ENCODE measurements at regions not wholly inside any gene's neighbourhood (a gene's known extent, or its start where the extent isn't known, plus 50 kb on each side); places are given as distances from the start of the nearest gene placed in this dataset.

GRCh38 chr5:101430551-101430950 lies 527.5 kb upstream of the ST8SIA4 start:
- TF ChIP-seq CTCF (IDR thresholded peaks at IDR 0.05; ENCODE audit: low read depth, low read length, missing control alignments), result no peak
- H3K4me3 ChIP-seq (ENCODE audit: low read depth, low read length), result no peak overlapping the region
- no peak for DNase-seq (ENCODE audit: low read depth)

GRCh38 chr5:101429241-101429640 lies 526.2 kb upstream of the ST8SIA4 start:
- H3K4me3 ChIP-seq (ENCODE audit: low read depth, low read length), result no peak overlapping the region
- no peak for TF ChIP-seq CTCF (IDR thresholded peaks at IDR 0.05; ENCODE audit: low read depth, low read length, missing control alignments)
- DNase-seq (ENCODE audit: low read depth), result no peak

GRCh38 chr5:101425339-101425859 lies 522.3 kb upstream of the ST8SIA4 start:
- no peak for TF ChIP-seq CTCF (IDR thresholded peaks at IDR 0.05; ENCODE audit: low read depth, low read length, missing control alignments)
- DNase-seq (ENCODE audit: low read depth), result no peak
- no peak overlapping the region for H3K4me3 ChIP-seq (ENCODE audit: low read depth, low read length)

- TF ChIP-seq CTCF (IDR thresholded peaks at IDR 0.05; ENCODE audit: low read depth, low read length, missing control alignments), result no peak
- no peak for DNase-seq (ENCODE audit: low read depth)
- H3K4me3 ChIP-seq (ENCODE audit: low read depth, low read length), result no peak overlapping the region
These were observed 521.6 kb upstream of the ST8SIA4 start for GRCh38 chr5:101424530-101425175.

GRCh38 chr5:101418713-101419118 lies 515.6 kb upstream of the ST8SIA4 start:
- TF ChIP-seq CTCF (IDR thresholded peaks at IDR 0.05; ENCODE audit: low read depth, low read length, missing control alignments), result no peak
- H3K4me3 ChIP-seq (ENCODE audit: low read depth, low read length), result no peak overlapping the region
- DNase-seq (ENCODE audit: low read depth), result no peak

GRCh38 chr5:101404531-101404930 lies 501.4 kb upstream of the ST8SIA4 start:
- no peak for DNase-seq (ENCODE audit: low read depth)
- TF ChIP-seq CTCF (IDR thresholded peaks at IDR 0.05; ENCODE audit: low read depth, low read length, missing control alignments), result no peak
- no peak overlapping the region for H3K4me3 ChIP-seq (ENCODE audit: low read depth, low read length)
